ENCODE measurements at regions not wholly inside any gene's neighbourhood (a gene's known extent, or its start where the extent isn't known, plus 50 kb on each side); places are given as distances from the start of the nearest gene placed in this dataset.

DNA sequence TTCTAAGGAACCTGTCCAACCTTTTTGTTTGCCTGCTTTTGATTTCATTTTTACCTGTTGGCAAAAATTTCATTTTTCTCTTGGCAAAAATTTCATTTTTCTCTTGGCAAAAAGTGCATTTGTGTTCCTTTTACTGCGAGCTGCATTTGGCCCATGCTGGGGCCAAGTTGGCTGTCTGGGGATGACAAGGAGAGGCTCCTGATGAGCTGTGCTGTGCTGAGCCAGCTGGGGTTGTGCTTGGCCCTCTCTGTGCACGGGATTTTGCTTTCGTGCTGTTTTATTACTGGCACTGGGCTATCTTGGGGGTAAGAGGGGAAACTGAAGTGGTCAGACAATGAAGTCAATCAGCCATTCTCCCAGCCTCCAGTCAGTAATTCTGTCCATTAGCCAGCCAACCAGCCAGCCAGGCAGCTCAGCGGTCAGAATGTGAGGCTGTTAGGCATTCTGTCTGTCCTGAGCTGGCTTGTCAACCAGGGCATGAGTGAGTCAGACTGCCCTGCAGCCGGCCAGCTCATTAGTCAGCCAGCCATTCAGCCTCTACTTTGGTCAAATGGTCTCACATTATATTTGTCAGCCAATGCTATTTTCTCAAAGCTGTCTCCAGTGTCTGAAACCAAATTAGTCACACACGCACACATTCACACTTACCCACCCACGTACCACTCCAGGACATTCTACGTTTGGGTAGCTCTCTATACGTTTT is 56.9 kb upstream of the PRPS1 start:
- H4K20me1 ChIP-seq (ENCODE audit: insufficient read depth, low read length), result no peaks in the 10 kb centered on the region
- H3K27me3 ChIP-seq (ENCODE audit: control insufficient read depth in 2 of 2, insufficient read depth in 2 of 2, low read length in 2 of 2), result no peaks in the 10 kb centered on the region
- no peak overlapping the region for H3K4me3 Mint-ChIP-seq
- H3K9me3 ChIP-seq (replicated peaks in 1 of 2; ENCODE audit: control insufficient read depth in 1 of 2, insufficient read depth in 1 of 2, low read length in 2 of 2), result no peaks in the 10 kb centered on the region
- TF ChIP-seq, protein P1, sequence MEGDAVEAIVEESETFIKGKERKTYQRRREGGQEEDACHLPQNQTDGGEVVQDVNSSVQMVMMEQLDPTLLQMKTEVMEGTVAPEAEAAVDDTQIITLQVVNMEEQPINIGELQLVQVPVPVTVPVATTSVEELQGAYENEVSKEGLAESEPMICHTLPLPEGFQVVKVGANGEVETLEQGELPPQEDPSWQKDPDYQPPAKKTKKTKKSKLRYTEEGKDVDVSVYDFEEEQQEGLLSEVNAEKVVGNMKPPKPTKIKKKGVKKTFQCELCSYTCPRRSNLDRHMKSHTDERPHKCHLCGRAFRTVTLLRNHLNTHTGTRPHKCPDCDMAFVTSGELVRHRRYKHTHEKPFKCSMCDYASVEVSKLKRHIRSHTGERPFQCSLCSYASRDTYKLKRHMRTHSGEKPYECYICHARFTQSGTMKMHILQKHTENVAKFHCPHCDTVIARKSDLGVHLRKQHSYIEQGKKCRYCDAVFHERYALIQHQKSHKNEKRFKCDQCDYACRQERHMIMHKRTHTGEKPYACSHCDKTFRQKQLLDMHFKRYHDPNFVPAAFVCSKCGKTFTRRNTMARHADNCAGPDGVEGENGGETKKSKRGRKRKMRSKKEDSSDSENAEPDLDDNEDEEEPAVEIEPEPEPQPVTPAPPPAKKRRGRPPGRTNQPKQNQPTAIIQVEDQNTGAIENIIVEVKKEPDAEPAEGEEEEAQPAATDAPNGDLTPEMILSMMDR (IDR thresholded peaks at IDR 0.05), result no peak
- H3K36me3 ChIP-seq (replicated peaks in 1 of 2; ENCODE audit: control insufficient read depth in 1 of 2, insufficient read depth in 2 of 2, low read length in 2 of 2), result no peaks in the 10 kb centered on the region
- H3K4me1 Mint-ChIP-seq, result no peaks in the 10 kb centered on the region
- no peak overlapping the region for H2AFZ ChIP-seq (ENCODE audit: insufficient read depth, low read depth, low read length, poor library complexity, severe bottlenecking)
- peaks cover 0 to 2% (median 0%) of the 10 kb centered on the region in 7 donors for H3K9me3 Mint-ChIP-seq
- no peaks in the 10 kb centered on the region for H3K4me1 ChIP-seq (ENCODE audit: control insufficient read depth in 1 of 2, insufficient read depth in 2 of 2, low read length in 2 of 2)
- H3K36me3 Mint-ChIP-seq, result no peaks in the 10 kb centered on the region
- WGBS (ENCODE audit: insufficient coverage), result no CpG with 5 or more reads among the region's 9 CpGs
- H3K4me3 ChIP-seq (replicated peaks in 1 of 3; ENCODE audit: low read depth in 2 of 3, low read length in 3 of 3), result no peak overlapping the region
- intact Hi-C loops (cut with micrococcal nuclease), result no loop called here
- no peak overlapping the region for H3K4me2 ChIP-seq (replicated peaks; ENCODE audit: extremely low read depth, low read length, poor library complexity, severe bottlenecking)
- no peak overlapping the region for H3K9ac ChIP-seq (ENCODE audit: insufficient read depth, low read length, poor library complexity, severe bottlenecking)
- H3K27ac Mint-ChIP-seq, result no peak overlapping the region
- H3K27ac ChIP-seq (ENCODE audit: low read depth in 1 of 2, low read length in 2 of 2), result no peak overlapping the region
- peaks cover 3 to 10% (median 9%) of the 10 kb centered on the region in 3 donors for H3K27me3 Mint-ChIP-seq (ENCODE audit: low read depth in 3 of 3)
- no peaks in the 10 kb centered on the region for H3K79me2 ChIP-seq (ENCODE audit: insufficient read depth, low read length)
- DNase-seq, result no peak

DNA sequence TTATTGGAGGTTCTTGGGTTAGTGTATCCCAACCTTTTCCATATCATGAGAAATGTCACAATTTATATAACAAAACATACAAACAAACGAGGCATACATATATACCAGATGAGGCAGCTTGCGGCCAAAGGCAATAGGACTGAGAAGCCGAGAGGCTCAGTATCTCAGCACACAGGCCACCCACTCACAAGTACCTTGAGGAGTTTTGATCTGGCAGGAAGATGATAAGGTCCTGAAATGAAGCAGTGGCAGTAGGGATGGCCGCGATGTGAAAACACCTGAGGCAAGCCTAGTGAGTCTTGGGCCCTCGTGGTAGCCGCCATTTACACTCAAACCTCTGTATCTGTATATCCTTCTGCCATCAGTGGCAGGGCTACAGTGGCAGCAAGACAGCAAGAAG is 55.3 kb upstream of the PRPS1 start:
- Histone ChIP-seq H3K27me3 (ENCODE audit: control insufficient read depth in 2 of 2, insufficient read depth in 2 of 2, low read length in 2 of 2) (no peaks in the 10 kb centered on the region), H3K79me2 (ENCODE audit: insufficient read depth, low read length) (no peaks in the 10 kb centered on the region), H3K27ac (ENCODE audit: low read depth in 1 of 2, low read length in 2 of 2) (no peak overlapping the region), H3K4me1 (ENCODE audit: control insufficient read depth in 1 of 2, insufficient read depth in 2 of 2, low read length in 2 of 2) (no peaks in the 10 kb centered on the region), H4K20me1 (ENCODE audit: insufficient read depth, low read length) (no peaks in the 10 kb centered on the region), H3K4me2 (replicated peaks; ENCODE audit: extremely low read depth, low read length, poor library complexity, severe bottlenecking) (no peak overlapping the region), H3K36me3 (replicated peaks in 1 of 2; ENCODE audit: control insufficient read depth in 1 of 2, insufficient read depth in 2 of 2, low read length in 2 of 2) (no peaks in the 10 kb centered on the region), H2AFZ (ENCODE audit: insufficient read depth, low read depth, low read length, poor library complexity, severe bottlenecking) (no peak overlapping the region), H3K9ac (ENCODE audit: insufficient read depth, low read length, poor library complexity, severe bottlenecking) (no peak overlapping the region), H3K4me3 (replicated peaks in 1 of 3; ENCODE audit: low read depth in 2 of 3, low read length in 3 of 3) (no peak overlapping the region), H3K9me3 (replicated peaks in 1 of 2; ENCODE audit: control insufficient read depth in 1 of 2, insufficient read depth in 1 of 2, low read length in 2 of 2) (no peaks in the 10 kb centered on the region)
- TF ChIP-seq, protein P1 (IDR thresholded peaks at IDR 0.05), result no peak
- no peak overlapping the region for H3K4me3 Mint-ChIP-seq
- no peak for DNase-seq
- H3K27ac Mint-ChIP-seq, result no peak overlapping the region
- intact Hi-C loops (cut with micrococcal nuclease), result no loop called here
- no peaks in the 10 kb centered on the region for H3K4me1 Mint-ChIP-seq
- H3K9me3 Mint-ChIP-seq, result peaks cover 0 to 2% (median 0%) of the 10 kb centered on the region in 7 donors
- peaks cover 0 to 11% (median 6%) of the 10 kb centered on the region in 3 donors for H3K27me3 Mint-ChIP-seq (ENCODE audit: low read depth in 3 of 3)
- H3K36me3 Mint-ChIP-seq, result no peaks in the 10 kb centered on the region
- no CpG with 5 or more reads among the region's 7 CpGs for WGBS (ENCODE audit: insufficient coverage)

All from CD14-positive monocyte (primary cell).